GM23338 (cell line): ENCODE measurements at regions not wholly inside any gene's neighbourhood (a gene's known extent, or its start where the extent isn't known, plus 50 kb on each side); places are given as distances from the start of the nearest gene placed in this dataset.

ENCODE experiments used
- ATAC-seq: fragments of 200-7000 bp; cut with Tn5 transposase; 3 replicates; pipeline ENCODE4 v1.9.1; 2020
- DNase-seq: peaks from one replicate; pipeline ENCODE4 v3.0.0-alpha.2; 2015; ENCODE audit warnings: low spot score
- H2AFZ ChIP-seq: fragments of 200-600 bp; sonication (generic); 2 replicates; pipeline ENCODE4 v1.8.0; 2016; ENCODE audit warnings: antibody characterized with exemption, mild to moderate bottlenecking, moderate library complexity
- H3F3A ChIP-seq: fragments of 200-600 bp; sonication (generic); replicated peaks from 2 replicates; pipeline ENCODE4 v1.8.0; 2017; ENCODE audit warnings: antibody characterized with exemption, mixed run types, low read depth
- H3K27ac ChIP-seq: fragments of 200-600 bp; sonication (generic); 2 replicates; pipeline ENCODE4 v1.6.1; 2016; ENCODE audit warnings: low read depth
- H3K27me3 ChIP-seq: fragments of 200-600 bp; sonication (generic); 2 replicates; pipeline ENCODE4 v1.8.0; 2016; ENCODE audit warnings: mild to moderate bottlenecking, mixed run types, moderate library complexity; ENCODE audit not compliant: insufficient read depth
- H3K36me3 ChIP-seq: fragments of 200-600 bp; sonication (generic); 2 replicates; pipeline ENCODE4 v1.8.0; 2016; ENCODE audit warnings: mild to moderate bottlenecking; ENCODE audit not compliant: insufficient read depth
- H3K4me1 ChIP-seq: fragments of 200-600 bp; sonication (generic); 2 replicates; pipeline ENCODE4 v1.8.0; 2016; ENCODE audit warnings: mild to moderate bottlenecking, moderate library complexity; ENCODE audit not compliant: insufficient read depth
- H3K4me2 ChIP-seq: fragments of 200-600 bp; sonication (generic); 2 replicates; pipeline ENCODE4 v1.7.1; 2017; ENCODE audit warnings: mixed run types
- H3K4me3 ChIP-seq: fragments of 200-600 bp; sonication (generic); 2 replicates; pipeline ENCODE4 v1.6.1; 2016; ENCODE audit warnings: mixed run types
- H3K79me2 ChIP-seq: fragments of 200-600 bp; sonication (generic); replicated peaks from 2 replicates; pipeline ENCODE4 v1.8.0; 2017; ENCODE audit warnings: mild to moderate bottlenecking; ENCODE audit not compliant: insufficient read depth
- H3K9me2 ChIP-seq: fragments of 200-600 bp; sonication (generic); 2 replicates; pipeline ENCODE4 v1.8.0; 2017; ENCODE audit not compliant: insufficient read depth
- H4K20me1 ChIP-seq: fragments of 200-600 bp; sonication (generic); replicated peaks from 2 replicates; pipeline ENCODE4 v1.8.0; 2017; ENCODE audit warnings: mild to moderate bottlenecking; ENCODE audit not compliant: insufficient read depth
- H3K27ac Mint-ChIP-seq: 2 replicates; pipeline ENCODE4 v1.8.0; 2020; ENCODE audit warnings: inconsistent platforms, mild to moderate bottlenecking, moderate library complexity, mixed read lengths
- H3K27me3 Mint-ChIP-seq: 3 replicates; pipeline ENCODE4 v1.8.0; 2022; ENCODE audit warnings: low read depth, mild to moderate bottlenecking, moderate library complexity, mixed read lengths, inconsistent platforms; ENCODE audit not compliant: insufficient read depth, poor library complexity
- H3K36me3 Mint-ChIP-seq: 3 replicates; pipeline ENCODE4 v1.8.0; 2021; ENCODE audit warnings: low read depth, mild to moderate bottlenecking, inconsistent platforms, moderate library complexity, mixed read lengths
- H3K4me1 Mint-ChIP-seq: 3 replicates; pipeline ENCODE4 v1.8.0; 2020; ENCODE audit warnings: mild to moderate bottlenecking, inconsistent platforms, mixed read lengths
- H3K4me3 Mint-ChIP-seq: 3 replicates; pipeline ENCODE4 v1.8.0; 2021; ENCODE audit warnings: moderate library complexity, mild to moderate bottlenecking, inconsistent platforms, mixed read lengths
- H3K9me3 Mint-ChIP-seq: 3 replicates; pipeline ENCODE4 v1.8.0; 2020; ENCODE audit warnings: moderate library complexity, mild to moderate bottlenecking, inconsistent platforms, mixed read lengths
- CREB1 ChIP-seq: fragments of 250-450 bp; sonication (Bioruptor Pico); IDR thresholded peaks from 2 replicates; pipeline ENCODE4 v1.5.0; 2020; ENCODE audit warnings: low read depth, mild to moderate bottlenecking, moderate library complexity
- CTCF ChIP-seq, 2 experiments: fragments of 200-600 bp in 1 of 2; sonication (generic) in 1 of 2; conservative IDR thresholded peaks; 2 replicates each; pipeline versions ENCODE4 v1.5.1 to v1.6.1; 2016 to 2017; ENCODE audit warnings: antibody characterized with exemption in 2 of 2, low read depth in 2 of 2, mild to moderate bottlenecking in 2 of 2, moderate library complexity in 1 of 2
- ETS1 ChIP-seq: IDR thresholded peaks from 2 replicates; pipeline ENCODE4 v1.6.1; 2016; ENCODE audit warnings: antibody characterized with exemption
- EZH2 ChIP-seq: fragments of 200-600 bp; sonication (generic); IDR thresholded peaks from one replicate; pipeline ENCODE4 v1.8.0; 2017; ENCODE audit warnings: antibody characterized with exemption, mild to moderate bottlenecking, low read depth; ENCODE audit not compliant: unreplicated experiment
- EZH2phosphoT487 ChIP-seq: fragments of 200-600 bp; sonication (generic); IDR thresholded peaks from one replicate; pipeline ENCODE4 v1.8.1; 2018; ENCODE audit warnings: antibody characterized with exemption; ENCODE audit not compliant: unreplicated experiment
- NANOG ChIP-seq: IDR thresholded peaks from 2 replicates; pipeline ENCODE4 v1.6.1; 2016; ENCODE audit warnings: antibody characterized with exemption, borderline replicate concordance
- POLR2AphosphoS5 ChIP-seq: IDR thresholded peaks from 2 replicates; pipeline ENCODE4 v1.6.1; 2016; ENCODE audit warnings: antibody characterized with exemption, low read depth
- REST ChIP-seq: IDR thresholded peaks from one replicate; pipeline ENCODE4 v1.6.1; 2018; ENCODE audit warnings: antibody characterized with exemption; ENCODE audit not compliant: unreplicated experiment
- STAT1 ChIP-seq: IDR thresholded peaks from one replicate; pipeline ENCODE4 v1.6.1; 2016; ENCODE audit warnings: antibody characterized with exemption; ENCODE audit not compliant: unreplicated experiment
- ZNF331 ChIP-seq: fragments of 250-450 bp; sonication (Bioruptor Pico); IDR thresholded peaks from 2 replicates; pipeline ENCODE4 v1.5.0; 2020; ENCODE audit warnings: low read depth, mild to moderate bottlenecking, moderate library complexity
- ZNF462 ChIP-seq: fragments of 250-450 bp; sonication (Bioruptor Pico); IDR thresholded peaks from 2 replicates; pipeline ENCODE4 v1.5.0; 2020; ENCODE audit warnings: mild to moderate bottlenecking, moderate library complexity

- no peak overlapping the region for H3K4me2 ChIP-seq
- Mint-ChIP-seq H3K27me3 (peaks cover 2% of the 10 kb centered on the region), H3K4me3 (no peak overlapping the region), H3K27ac (no peak overlapping the region), H3K4me1 (no peaks in the 10 kb centered on the region), H3K9me3 (no peaks in the 10 kb centered on the region), H3K36me3 (no peaks in the 10 kb centered on the region)
- ATAC-seq (no peak), DNase-seq (no peak)
- no peaks in the 10 kb centered on the region for H3K9me2 ChIP-seq
- H4K20me1 ChIP-seq: no peaks in the 10 kb centered on the region
- no peak overlapping the region for H3K27ac ChIP-seq
- no peaks in the 10 kb centered on the region for H3K36me3 ChIP-seq
- TF ChIP-seq POLR2AphosphoS5 (no peak), CREB1 (CRISPR knock-in tag) (no peak), ZNF331 (no peak), REST (no peak), EZH2 (no peak), CTCF (conservative IDR thresholded peaks at IDR 0.05; ENCODE audit: low read depth in 2 of 2) (no peak), NANOG (no peak), ETS1 (no peak), EZH2phosphoT487 (no peak), ZNF462 (CRISPR knock-in tag) (no peak), STAT1 (no peak)
- H3K4me3 ChIP-seq: no peak overlapping the region
- no peaks in the 10 kb centered on the region for H3F3A ChIP-seq
- no peak overlapping the region for H2AFZ ChIP-seq
- no peaks in the 10 kb centered on the region for H3K27me3 ChIP-seq
- no peaks in the 10 kb centered on the region for H3K4me1 ChIP-seq
- no peaks in the 10 kb centered on the region for H3K79me2 ChIP-seq
Measured at GRCh38 chr2:164138750-164139149, 402.9 kb upstream of the FIGN start.
